ENCODE measurements at regions not wholly inside any gene's neighbourhood (a gene's known extent, or its start where the extent isn't known, plus 50 kb on each side); places are given as distances from the start of the nearest gene placed in this dataset.

DNA sequence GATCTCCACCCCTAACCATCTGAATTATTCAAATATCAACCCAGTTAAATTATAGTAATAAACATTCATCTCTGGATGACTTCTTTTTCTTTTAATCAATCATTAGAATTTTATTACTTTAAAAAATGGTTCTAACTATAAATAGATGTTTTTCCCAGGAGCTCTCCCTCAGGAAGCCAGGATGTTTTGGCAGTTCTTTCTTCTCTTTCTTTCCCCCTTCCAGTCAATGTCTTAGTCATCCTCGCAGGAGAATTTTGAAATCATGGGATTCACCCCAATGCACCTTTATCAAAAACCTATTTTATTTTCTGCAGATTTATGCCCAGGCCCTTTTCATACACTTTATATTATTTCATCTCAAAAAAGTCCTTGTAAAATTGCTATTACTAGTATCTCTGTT lies 711.6 kb downstream of the CDH11 start:
- Histone ChIP-seq H3K9ac (ENCODE audit: control insufficient read depth, extremely low read depth, insufficient read depth, low read length) (no peak overlapping the region), H3K27me3 (ENCODE audit: control insufficient read depth, extremely low read depth, insufficient read depth, low read length) (no peaks in the 10 kb centered on the region), H3K9me3 (ENCODE audit: control insufficient read depth, low read depth, low read length) (no peaks in the 10 kb centered on the region), H3K36me3 (ENCODE audit: control insufficient read depth in 2 of 2, extremely low read depth in 1 of 2, insufficient read depth in 2 of 2, low read length in 2 of 2) (no peaks in the 10 kb centered on the region), H4K20me1 (ENCODE audit: control insufficient read depth, extremely low read depth, insufficient read depth, low read length) (no peaks in the 10 kb centered on the region), H3K79me2 (ENCODE audit: control insufficient read depth, insufficient read depth, low read length) (no peaks in the 10 kb centered on the region), H3K4me2 (ENCODE audit: control insufficient read depth, extremely low read depth, insufficient read depth, low read depth, low read length) (no peak overlapping the region), H3K27ac (ENCODE audit: control insufficient read depth, insufficient read depth, low read length) (no peak overlapping the region), H3K4me1 (ENCODE audit: control insufficient read depth, extremely low read depth, insufficient read depth, low read length) (no peaks in the 10 kb centered on the region), H3K4me3 (ENCODE audit: control insufficient read depth in 2 of 3, extremely low read depth in 1 of 3, insufficient read depth in 2 of 3, low read depth in 1 of 3, low read length in 3 of 3) (no peak overlapping the region), H2AFZ (ENCODE audit: control insufficient read depth, low read length) (no peak overlapping the region), H3K9me1 (ENCODE audit: control insufficient read depth, extremely low read depth, insufficient read depth, low read length) (no peaks in the 10 kb centered on the region)
- DNase-seq (ENCODE audit: low read depth, low spot score) (no peak), FAIRE-seq (no peak)
- no peak for TF ChIP-seq EZH2 (IDR thresholded peaks at IDR 0.05; ENCODE audit: low read length)
- TF ChIP-seq, protein P1, sequence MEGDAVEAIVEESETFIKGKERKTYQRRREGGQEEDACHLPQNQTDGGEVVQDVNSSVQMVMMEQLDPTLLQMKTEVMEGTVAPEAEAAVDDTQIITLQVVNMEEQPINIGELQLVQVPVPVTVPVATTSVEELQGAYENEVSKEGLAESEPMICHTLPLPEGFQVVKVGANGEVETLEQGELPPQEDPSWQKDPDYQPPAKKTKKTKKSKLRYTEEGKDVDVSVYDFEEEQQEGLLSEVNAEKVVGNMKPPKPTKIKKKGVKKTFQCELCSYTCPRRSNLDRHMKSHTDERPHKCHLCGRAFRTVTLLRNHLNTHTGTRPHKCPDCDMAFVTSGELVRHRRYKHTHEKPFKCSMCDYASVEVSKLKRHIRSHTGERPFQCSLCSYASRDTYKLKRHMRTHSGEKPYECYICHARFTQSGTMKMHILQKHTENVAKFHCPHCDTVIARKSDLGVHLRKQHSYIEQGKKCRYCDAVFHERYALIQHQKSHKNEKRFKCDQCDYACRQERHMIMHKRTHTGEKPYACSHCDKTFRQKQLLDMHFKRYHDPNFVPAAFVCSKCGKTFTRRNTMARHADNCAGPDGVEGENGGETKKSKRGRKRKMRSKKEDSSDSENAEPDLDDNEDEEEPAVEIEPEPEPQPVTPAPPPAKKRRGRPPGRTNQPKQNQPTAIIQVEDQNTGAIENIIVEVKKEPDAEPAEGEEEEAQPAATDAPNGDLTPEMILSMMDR (optimal IDR thresholded peaks at IDR 0.05 in 1 of 3, IDR thresholded peaks at IDR 0.05 in 1 of 3, conservative IDR thresholded peaks at IDR 0.05 in 1 of 3; ENCODE audit: extremely low read depth in 1 of 3, insufficient read depth in 2 of 3, low read length in 3 of 3): no peak
- dilution Hi-C loops (cut with MboI; ENCODE audit: extremely low pct_ligation_motif_present, low sequenced_read_pairs): no loop called here

DNA sequence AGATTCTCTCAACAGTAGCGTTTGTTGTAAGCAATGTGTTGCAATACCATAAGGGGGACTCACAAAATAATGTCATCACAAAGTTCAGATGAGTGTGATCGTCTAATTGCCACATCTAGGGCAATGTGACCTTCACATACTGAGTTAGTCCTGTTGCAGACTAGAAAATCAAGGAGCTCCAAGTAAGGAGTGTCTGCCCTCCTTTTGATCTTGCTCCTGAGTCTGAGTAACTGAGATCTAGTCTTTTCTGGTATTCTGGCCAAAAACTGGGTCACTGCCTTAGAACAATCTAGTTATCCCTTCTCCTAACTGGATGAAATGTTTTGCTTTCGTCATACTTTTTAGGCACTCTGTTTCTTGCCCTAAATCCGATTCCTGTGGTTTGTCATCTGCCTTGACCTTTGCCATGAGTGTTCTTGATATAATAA lies 712.1 kb downstream of the CDH11 start:
- H3K27me3 ChIP-seq (ENCODE audit: control insufficient read depth, extremely low read depth, insufficient read depth, low read length): no peaks in the 10 kb centered on the region
- dilution Hi-C loops (cut with MboI; ENCODE audit: extremely low pct_ligation_motif_present, low sequenced_read_pairs): no loop called here
- no peaks in the 10 kb centered on the region for H3K36me3 ChIP-seq (ENCODE audit: control insufficient read depth in 2 of 2, extremely low read depth in 1 of 2, insufficient read depth in 2 of 2, low read length in 2 of 2)
- FAIRE-seq: no peak
- TF ChIP-seq EZH2 (IDR thresholded peaks at IDR 0.05; ENCODE audit: low read length): no peak
- TF ChIP-seq, protein P1 (optimal IDR thresholded peaks at IDR 0.05 in 1 of 3, IDR thresholded peaks at IDR 0.05 in 1 of 3, conservative IDR thresholded peaks at IDR 0.05 in 1 of 3; ENCODE audit: extremely low read depth in 1 of 3, insufficient read depth in 2 of 3, low read length in 3 of 3): no peak
- no peaks in the 10 kb centered on the region for H3K4me1 ChIP-seq (ENCODE audit: control insufficient read depth, extremely low read depth, insufficient read depth, low read length)
- H3K27ac ChIP-seq (ENCODE audit: control insufficient read depth, insufficient read depth, low read length): no peak overlapping the region
- H3K9ac ChIP-seq (ENCODE audit: control insufficient read depth, extremely low read depth, insufficient read depth, low read length): no peak overlapping the region
- H3K4me2 ChIP-seq (ENCODE audit: control insufficient read depth, extremely low read depth, insufficient read depth, low read depth, low read length): no peak overlapping the region
- H4K20me1 ChIP-seq (ENCODE audit: control insufficient read depth, extremely low read depth, insufficient read depth, low read length): no peaks in the 10 kb centered on the region
- no peaks in the 10 kb centered on the region for H3K9me1 ChIP-seq (ENCODE audit: control insufficient read depth, extremely low read depth, insufficient read depth, low read length)
- H3K79me2 ChIP-seq (ENCODE audit: control insufficient read depth, insufficient read depth, low read length): no peaks in the 10 kb centered on the region
- DNase-seq (ENCODE audit: low read depth, low spot score): no peak
- no peak overlapping the region for H2AFZ ChIP-seq (ENCODE audit: control insufficient read depth, low read length)
- H3K4me3 ChIP-seq (ENCODE audit: control insufficient read depth in 2 of 3, extremely low read depth in 1 of 3, insufficient read depth in 2 of 3, low read depth in 1 of 3, low read length in 3 of 3): no peak overlapping the region
- no peaks in the 10 kb centered on the region for H3K9me3 ChIP-seq (ENCODE audit: control insufficient read depth, low read depth, low read length)

All from keratinocyte (primary cell).